Stimulated activated memory B cell treated with anti-CD40 and anti-IgM and Interleukin-4, amounts not matched to agents 10 μg/mL and 1 μg/mL and 100 μg/mL, for 72 hours (primary cell): ENCODE measurements at regions not wholly inside any gene's neighbourhood (a gene's known extent, or its start where the extent isn't known, plus 50 kb on each side); places are given as distances from the start of the nearest gene placed in this dataset.

ENCODE experiments used
- ATAC-seq: fragments of 150-1000 bp; cut with Tn5 transposase; 2 replicates; pipeline ENCODE4 v1.10.0; 2021
- H3K27ac Mint-ChIP-seq: one replicate; pipeline ENCODE4 v1.8.0; 2022; ENCODE audit warnings: mild to moderate bottlenecking, mixed read lengths
- H3K27me3 Mint-ChIP-seq: one replicate; pipeline ENCODE4 v1.8.0; 2022; ENCODE audit warnings: mixed read lengths
- H3K36me3 Mint-ChIP-seq: one replicate; pipeline ENCODE4 v1.8.0; 2022; ENCODE audit warnings: mixed read lengths
- H3K4me1 Mint-ChIP-seq: one replicate; pipeline ENCODE4 v1.8.0; 2022; ENCODE audit warnings: mixed read lengths
- H3K4me3 Mint-ChIP-seq: one replicate; pipeline ENCODE4 v1.8.0; 2022; ENCODE audit warnings: mild to moderate bottlenecking, moderate library complexity, mixed read lengths
- H3K9me3 Mint-ChIP-seq: one replicate; pipeline ENCODE4 v1.8.0; 2022; ENCODE audit warnings: mixed read lengths

- Mint-ChIP-seq H3K4me1 (no peaks in the 10 kb centered on the region), H3K36me3 (no peaks in the 10 kb centered on the region), H3K27me3 (peaks cover 22% of the 10 kb centered on the region), H3K9me3 (no peaks in the 10 kb centered on the region), H3K27ac (no peak overlapping the region), H3K4me3 (no peak overlapping the region)
- ATAC-seq, result no peak
Observed at GRCh38 chr11:131297441-131297840, 73.0 kb upstream of the NTM start.

- H3K4me1 Mint-ChIP-seq, result no peaks in the 10 kb centered on the region
- H3K27ac Mint-ChIP-seq, result no peak overlapping the region
- no peak for ATAC-seq
- H3K27me3 Mint-ChIP-seq, result peaks cover 22% of the 10 kb centered on the region
- H3K9me3 Mint-ChIP-seq, result no peaks in the 10 kb centered on the region
- no peak overlapping the region for H3K4me3 Mint-ChIP-seq
- H3K36me3 Mint-ChIP-seq, result no peaks in the 10 kb centered on the region
Observed at GRCh38 chr11:131299598-131300438, 70.6 kb upstream of the NTM start.

GRCh38 chr11:131300439-131300717, 70.0 kb upstream of the NTM start:
- H3K4me3 Mint-ChIP-seq, result no peak overlapping the region
- H3K27ac Mint-ChIP-seq, result no peak overlapping the region
- peaks cover 22% of the 10 kb centered on the region for H3K27me3 Mint-ChIP-seq
- ATAC-seq, result no peak
- no peaks in the 10 kb centered on the region for H3K4me1 Mint-ChIP-seq
- H3K36me3 Mint-ChIP-seq, result no peaks in the 10 kb centered on the region
- H3K9me3 Mint-ChIP-seq, result no peaks in the 10 kb centered on the region

- H3K27ac Mint-ChIP-seq, result no peak overlapping the region
- no peaks in the 10 kb centered on the region for H3K36me3 Mint-ChIP-seq
- H3K27me3 Mint-ChIP-seq, result peaks cover 22% of the 10 kb centered on the region
- no peak for ATAC-seq
- H3K4me3 Mint-ChIP-seq, result no peak overlapping the region
- H3K4me1 Mint-ChIP-seq, result no peaks in the 10 kb centered on the region
- no peaks in the 10 kb centered on the region for H3K9me3 Mint-ChIP-seq
Observed at GRCh38 chr11:131301306-131301705, 69.1 kb upstream of the NTM start.

- Mint-ChIP-seq H3K36me3 (no peaks in the 10 kb centered on the region), H3K4me3 (no peak overlapping the region), H3K9me3 (no peaks in the 10 kb centered on the region), H3K27ac (no peak overlapping the region), H3K27me3 (peaks cover 22% of the 10 kb centered on the region), H3K4me1 (no peaks in the 10 kb centered on the region)
- no peak for ATAC-seq
Observed at GRCh38 chr11:131302836-131303235, 67.6 kb upstream of the NTM start.

- Mint-ChIP-seq H3K36me3 (no peaks in the 10 kb centered on the region), H3K27ac (no peak overlapping the region), H3K9me3 (peaks cover 2% of the 10 kb centered on the region), H3K4me3 (no peak overlapping the region), H3K27me3 (peaks cover 22% of the 10 kb centered on the region), H3K4me1 (no peaks in the 10 kb centered on the region)
- no peak for ATAC-seq
Observed at GRCh38 chr11:131303611-131304119, 66.8 kb upstream of the NTM start.

GRCh38 chr11:131305005-131305404, 65.4 kb upstream of the NTM start:
- H3K4me1 Mint-ChIP-seq, result no peaks in the 10 kb centered on the region
- H3K9me3 Mint-ChIP-seq, result peaks cover 2% of the 10 kb centered on the region
- no peak overlapping the region for H3K4me3 Mint-ChIP-seq
- H3K36me3 Mint-ChIP-seq, result no peaks in the 10 kb centered on the region
- H3K27me3 Mint-ChIP-seq, result peaks cover 15% of the 10 kb centered on the region
- ATAC-seq, result no peak
- H3K27ac Mint-ChIP-seq, result no peak overlapping the region

GRCh38 chr11:131307506-131307905, 62.9 kb upstream of the NTM start:
- H3K27ac Mint-ChIP-seq, result no peak overlapping the region
- H3K4me1 Mint-ChIP-seq, result no peaks in the 10 kb centered on the region
- peaks cover 2% of the 10 kb centered on the region for H3K9me3 Mint-ChIP-seq
- no peak overlapping the region for H3K4me3 Mint-ChIP-seq
- no peaks in the 10 kb centered on the region for H3K36me3 Mint-ChIP-seq
- ATAC-seq, result no peak
- no peaks in the 10 kb centered on the region for H3K27me3 Mint-ChIP-seq

- Mint-ChIP-seq H3K9me3 (peaks cover 2% of the 10 kb centered on the region), H3K4me3 (no peak overlapping the region), H3K4me1 (no peaks in the 10 kb centered on the region), H3K27ac (no peak overlapping the region), H3K36me3 (no peaks in the 10 kb centered on the region), H3K27me3 (no peaks in the 10 kb centered on the region)
- no peak for ATAC-seq
Observed at GRCh38 chr11:131309776-131310175, 60.6 kb upstream of the NTM start.

- no peaks in the 10 kb centered on the region for H3K27me3 Mint-ChIP-seq
- no peak for ATAC-seq
- H3K4me1 Mint-ChIP-seq, result no peaks in the 10 kb centered on the region
- H3K27ac Mint-ChIP-seq, result no peak overlapping the region
- H3K36me3 Mint-ChIP-seq, result no peaks in the 10 kb centered on the region
- no peak overlapping the region for H3K4me3 Mint-ChIP-seq
- peaks cover 8% of the 10 kb centered on the region for H3K9me3 Mint-ChIP-seq
Observed at GRCh38 chr11:131311776-131312514, 58.5 kb upstream of the NTM start.
